Fibroblast of lung (primary cell): ENCODE measurements at regions not wholly inside any gene's neighbourhood (a gene's known extent, or its start where the extent isn't known, plus 50 kb on each side); places are given as distances from the start of the nearest gene placed in this dataset.

Source experiments
- DNase-seq, 2 donors: peaks; one replicate each; pipeline versions ENCODE4 v3.0.0 to v3.0.0-alpha.2; 2010; ENCODE audit warnings: low read depth in 2 of 2
- H2AFZ ChIP-seq: 2 replicates; pipeline ENCODE4 v1.5.1; 2012; ENCODE audit warnings: low read length, control low read depth, inconsistent platforms
- H3K27ac ChIP-seq: 2 replicates; pipeline ENCODE4 v1.5.1; 2011; ENCODE audit warnings: low read length, control low read depth; ENCODE audit not compliant: insufficient read depth
- H3K27me3 ChIP-seq: 2 replicates; pipeline ENCODE4 v1.5.1; 2011; ENCODE audit warnings: mild to moderate bottlenecking, low read length; ENCODE audit not compliant: control insufficient read depth, insufficient read depth
- H3K36me3 ChIP-seq: 2 replicates; pipeline ENCODE4 v1.5.1; 2011; ENCODE audit warnings: low read length; ENCODE audit not compliant: control insufficient read depth, insufficient read depth
- H3K4me1 ChIP-seq: 2 replicates; pipeline ENCODE4 v1.5.1; 2011; ENCODE audit warnings: low read length; ENCODE audit not compliant: control insufficient read depth, insufficient read depth; ENCODE audit errors: extremely low read depth
- H3K4me2 ChIP-seq: 2 replicates; pipeline ENCODE4 v1.5.1; 2011; ENCODE audit warnings: low read length, control low read depth; ENCODE audit not compliant: insufficient read depth; ENCODE audit errors: extremely low read depth
- H3K4me3 ChIP-seq, 4 experiments: fragments of 200-600 bp in 1 of 4; sonication (generic) in 1 of 4; replicated peaks in 1 of 4; 2 replicates each; pipeline ENCODE4 v1.5.1; 2011 to 2016; ENCODE audit warnings: low read length in 4 of 4, low read depth in 3 of 4, mild to moderate bottlenecking in 3 of 4, control low read depth in 2 of 4, inconsistent platforms in 1 of 4, mixed read lengths in 1 of 4; ENCODE audit not compliant: insufficient read depth in 1 of 4; ENCODE audit errors: control extremely low read depth in 1 of 4
- H3K79me2 ChIP-seq: 2 replicates; pipeline ENCODE4 v1.5.1; 2012; ENCODE audit warnings: mild to moderate bottlenecking, low read length, inconsistent platforms; ENCODE audit not compliant: control insufficient read depth, insufficient read depth
- H3K9ac ChIP-seq: 2 replicates; pipeline ENCODE4 v1.5.1; 2011; ENCODE audit warnings: mild to moderate bottlenecking, low read length, control low read depth; ENCODE audit not compliant: insufficient read depth
- H3K9me3 ChIP-seq: 2 replicates; pipeline ENCODE4 v1.5.1; 2012; ENCODE audit warnings: low read depth, low read length; ENCODE audit not compliant: control insufficient read depth, insufficient read depth
- H4K20me1 ChIP-seq: 2 replicates; pipeline ENCODE4 v1.5.1; 2011; ENCODE audit warnings: low read length; ENCODE audit not compliant: control insufficient read depth, insufficient read depth; ENCODE audit errors: extremely low read depth
- EZH2 ChIP-seq: IDR thresholded peaks from 2 replicates; pipeline ENCODE4 v1.5.1; 2012; ENCODE audit warnings: low read length, control low read depth, mild to moderate bottlenecking; ENCODE audit errors: missing control alignments
- TF ChIP-seq, protein P1 (sequence below), 2 donors: IDR thresholded peaks in 1 of 2; conservative IDR thresholded peaks in 1 of 2; 1 replicate in 1 of 2; 2 replicates in 1 of 2; pipeline ENCODE4 v1.5.1; 2011 to 2012; ENCODE audit warnings: low read length in 2 of 2, control low read depth in 1 of 2, inconsistent platforms in 1 of 2, low read depth in 1 of 2, mild to moderate bottlenecking in 1 of 2

DNA sequence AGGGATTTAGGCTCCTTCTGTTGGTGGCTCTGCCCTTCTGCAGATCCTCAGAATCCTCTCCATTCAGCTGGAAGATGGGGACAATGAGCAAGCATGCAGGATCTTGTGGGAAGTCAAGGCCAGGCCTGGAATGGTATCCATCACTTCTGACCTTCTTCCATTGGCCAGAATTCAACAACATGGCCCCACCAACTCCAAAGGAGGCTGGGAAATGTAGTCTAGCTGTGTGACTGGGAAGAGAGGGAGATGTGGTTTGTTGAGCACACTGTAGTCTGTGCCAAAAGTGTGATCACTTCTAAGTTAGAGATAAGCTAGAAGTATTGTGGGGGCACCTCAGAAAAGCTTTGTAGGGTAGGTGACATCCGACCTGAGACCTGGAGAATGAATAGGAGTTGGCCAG lies 60.4 kb upstream of the WNT4 start:
- no peak for DNase-seq
- H3K9me3 ChIP-seq, result no peaks in the 10 kb centered on the region
- H3K36me3 ChIP-seq, result no peaks in the 10 kb centered on the region

DNA sequence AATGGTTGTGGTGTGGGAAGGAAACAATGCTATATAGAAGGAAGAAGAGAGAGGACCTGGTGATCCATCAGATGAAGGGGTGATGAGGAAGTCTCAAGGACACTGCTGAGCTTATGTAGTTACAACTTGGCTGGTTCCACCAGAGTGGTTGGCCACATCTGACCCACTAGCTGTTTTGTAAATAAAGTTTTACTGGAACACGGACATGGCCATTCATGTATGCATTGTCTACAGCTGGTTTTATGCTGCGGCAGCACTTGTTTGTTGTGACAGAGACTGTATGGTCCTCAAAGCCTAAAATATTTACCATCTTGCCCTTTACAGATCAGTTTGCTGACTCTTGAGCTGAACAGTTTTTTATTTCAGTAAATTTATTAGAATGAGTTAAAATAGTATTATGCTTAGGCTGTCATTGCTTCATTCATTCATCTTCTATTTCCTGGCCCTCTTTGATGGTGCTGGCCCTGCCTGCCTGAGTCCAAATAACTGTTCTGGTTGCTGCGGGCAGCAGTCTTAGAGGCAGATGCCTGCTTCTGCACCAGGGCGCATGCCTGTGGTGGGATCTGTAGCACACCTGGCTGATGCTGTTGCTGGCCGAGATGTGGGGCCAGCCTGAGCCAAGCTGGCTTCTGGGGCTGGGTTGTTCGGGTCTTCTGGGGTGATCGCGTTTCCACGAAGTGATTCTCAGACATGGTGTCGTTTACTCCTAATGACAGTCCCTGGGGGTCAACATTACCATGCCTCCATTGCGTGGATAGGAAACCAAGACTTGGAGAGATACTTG lies 61.4 kb upstream of the WNT4 start:
- H4K20me1 ChIP-seq, result no peaks in the 10 kb centered on the region
- TF ChIP-seq, protein P1, sequence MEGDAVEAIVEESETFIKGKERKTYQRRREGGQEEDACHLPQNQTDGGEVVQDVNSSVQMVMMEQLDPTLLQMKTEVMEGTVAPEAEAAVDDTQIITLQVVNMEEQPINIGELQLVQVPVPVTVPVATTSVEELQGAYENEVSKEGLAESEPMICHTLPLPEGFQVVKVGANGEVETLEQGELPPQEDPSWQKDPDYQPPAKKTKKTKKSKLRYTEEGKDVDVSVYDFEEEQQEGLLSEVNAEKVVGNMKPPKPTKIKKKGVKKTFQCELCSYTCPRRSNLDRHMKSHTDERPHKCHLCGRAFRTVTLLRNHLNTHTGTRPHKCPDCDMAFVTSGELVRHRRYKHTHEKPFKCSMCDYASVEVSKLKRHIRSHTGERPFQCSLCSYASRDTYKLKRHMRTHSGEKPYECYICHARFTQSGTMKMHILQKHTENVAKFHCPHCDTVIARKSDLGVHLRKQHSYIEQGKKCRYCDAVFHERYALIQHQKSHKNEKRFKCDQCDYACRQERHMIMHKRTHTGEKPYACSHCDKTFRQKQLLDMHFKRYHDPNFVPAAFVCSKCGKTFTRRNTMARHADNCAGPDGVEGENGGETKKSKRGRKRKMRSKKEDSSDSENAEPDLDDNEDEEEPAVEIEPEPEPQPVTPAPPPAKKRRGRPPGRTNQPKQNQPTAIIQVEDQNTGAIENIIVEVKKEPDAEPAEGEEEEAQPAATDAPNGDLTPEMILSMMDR (conservative IDR thresholded peaks at IDR 0.05 in 1 of 2, IDR thresholded peaks at IDR 0.05 in 1 of 2; ENCODE audit: low read depth in 1 of 2, low read length in 2 of 2), result no peak
- TF ChIP-seq EZH2, result no peak
- no peaks in the 10 kb centered on the region for H3K36me3 ChIP-seq
- no peaks in the 10 kb centered on the region for H3K4me1 ChIP-seq
- no peaks in the 10 kb centered on the region for H3K9me3 ChIP-seq
- DNase-seq, result no peak
- peaks cover 34% of the 10 kb centered on the region for H3K27me3 ChIP-seq
- H2AFZ ChIP-seq, result no peak overlapping the region
- no peak overlapping the region for H3K27ac ChIP-seq
- H3K4me2 ChIP-seq, result no peak overlapping the region
- no peaks in the 10 kb centered on the region for H3K79me2 ChIP-seq
- no peak overlapping the region for H3K9ac ChIP-seq
- no peak overlapping the region for H3K4me3 ChIP-seq

More for the DNA sequence above, 60.4 kb upstream of the WNT4 start:
- peaks cover 26% of the 10 kb centered on the region for H3K27me3 ChIP-seq
- no peaks in the 10 kb centered on the region for H3K4me1 ChIP-seq
- H3K4me2 ChIP-seq, result no peak overlapping the region
- no peak for TF ChIP-seq EZH2
- TF ChIP-seq, protein P1 (conservative IDR thresholded peaks at IDR 0.05 in 1 of 2, IDR thresholded peaks at IDR 0.05 in 1 of 2; ENCODE audit: low read depth in 1 of 2, low read length in 2 of 2), result no peak
- H4K20me1 ChIP-seq, result no peaks in the 10 kb centered on the region
- no peak overlapping the region for H2AFZ ChIP-seq
- H3K4me3 ChIP-seq, result no peak overlapping the region
- H3K27ac ChIP-seq, result no peak overlapping the region
- no peak overlapping the region for H3K9ac ChIP-seq
- no peaks in the 10 kb centered on the region for H3K79me2 ChIP-seq

DNA sequence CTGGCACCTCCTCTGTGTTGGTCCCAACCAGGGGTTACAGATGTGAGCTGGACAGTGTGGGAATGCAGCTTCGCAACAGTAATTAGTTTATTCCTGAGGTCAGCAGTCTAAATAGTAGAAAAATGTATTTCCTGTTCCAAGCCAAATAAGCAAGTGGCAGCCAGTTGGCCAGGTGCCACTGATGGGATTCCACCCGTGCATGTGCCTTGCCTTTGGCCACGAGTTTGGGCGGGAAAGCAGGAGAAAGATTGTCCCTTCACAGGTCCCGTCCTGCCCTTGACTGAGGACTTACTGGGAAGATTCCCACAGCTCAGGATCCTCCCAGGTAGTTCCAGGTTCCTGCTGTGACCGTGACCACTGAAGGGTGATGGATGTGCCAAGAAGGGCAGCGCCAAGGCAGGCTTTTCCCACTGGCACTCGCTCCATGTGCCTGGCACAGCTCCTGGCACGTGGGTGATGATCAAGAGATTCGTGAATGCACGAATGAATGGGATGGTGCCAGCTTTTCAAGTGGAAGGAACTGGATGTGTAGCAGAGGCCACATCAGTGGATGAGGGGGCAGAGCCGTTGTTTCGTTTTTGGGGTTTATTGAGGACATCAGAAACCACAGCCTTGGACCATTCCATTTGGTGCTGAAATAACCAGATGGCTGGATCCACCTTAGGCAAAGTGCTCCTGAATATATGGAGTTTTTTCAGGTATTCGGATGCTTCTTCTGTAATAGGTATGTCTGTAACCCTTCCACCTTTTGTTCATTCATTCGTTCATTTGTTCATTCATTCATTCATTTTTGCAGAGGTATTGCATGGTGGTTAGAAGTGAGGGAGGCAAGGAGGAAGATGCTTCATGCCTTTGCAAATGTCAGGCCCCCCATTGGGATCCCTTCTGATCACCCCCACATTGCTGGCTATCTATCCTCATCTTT lies 62.4 kb upstream of the WNT4 start:
- Histone ChIP-seq H2AFZ (no peak overlapping the region), H3K36me3 (no peaks in the 10 kb centered on the region), H3K4me3 (no peak overlapping the region), H4K20me1 (no peaks in the 10 kb centered on the region), H3K4me2 (no peak overlapping the region), H3K9me3 (no peaks in the 10 kb centered on the region), H3K9ac (no peak overlapping the region), H3K79me2 (no peaks in the 10 kb centered on the region), H3K27me3 (peaks cover 39% of the 10 kb centered on the region), H3K4me1 (no peaks in the 10 kb centered on the region), H3K27ac (no peak overlapping the region)
- no peak for TF ChIP-seq EZH2
- TF ChIP-seq, protein P1 (conservative IDR thresholded peaks at IDR 0.05 in 1 of 2, IDR thresholded peaks at IDR 0.05 in 1 of 2; ENCODE audit: low read depth in 1 of 2, low read length in 2 of 2), result no peak
- peak in 1 of 2 donors; percentile 9 for DNase-seq
